Transverse colon (tissue), 3 donors: ENCODE measurements at regions not wholly inside any gene's neighbourhood (a gene's known extent, or its start where the extent isn't known, plus 50 kb on each side); places are given as distances from the start of the nearest gene placed in this dataset.

Experiments used
- CTCF ChIP-seq, 5 experiments: fragments of 200-600 bp in 3 of 5; fragments of 450-650 bp in 2 of 5; sonication (generic) in 3 of 5; IDR thresholded peaks; 1 replicate in 2 of 5; 2 replicates in 3 of 5; pipeline ENCODE4 v1.5.1; 2016 to 2017; ENCODE audit warnings: antibody characterized with exemption in 5 of 5, inconsistent platforms in 3 of 5, mild to moderate bottlenecking in 2 of 5, moderate library complexity in 1 of 5
- EP300 ChIP-seq: sonication (generic); formaldehyde crosslinking; IDR thresholded peaks from one replicate; pipeline ENCODE4 v1.6.1; 2017; ENCODE audit warnings: antibody characterized with exemption, low read depth
- POLR2A ChIP-seq: fragments of 450-650 bp; IDR thresholded peaks from one replicate; pipeline ENCODE4 v1.6.1; 2016; ENCODE audit warnings: antibody characterized with exemption, mild to moderate bottlenecking, moderate library complexity

- no peak for TF ChIP-seq CTCF (IDR thresholded peaks at IDR 0.05)
- no peak for TF ChIP-seq POLR2A
- TF ChIP-seq EP300 = no peak
These were observed 59.1 kb downstream of the IGLL1 start for GRCh38 chr22:23520863-23521440.
